Stimulated activated naive CD8-positive, alpha-beta T cell treated with anti-CD3 and anti-CD28 coated beads, Interleukin-15, Interleukin-2, amounts not matched to agents 100 ng/mL and 50 ng/mL, for 24 hours (primary cell): ENCODE measurements at regions not wholly inside any gene's neighbourhood (a gene's known extent, or its start where the extent isn't known, plus 50 kb on each side); places are given as distances from the start of the nearest gene placed in this dataset.
"Not testable (repeated sequence)": the region's sequence is repeated elsewhere in the genome, so short reads cannot be mapped to it uniquely, and the experiment has no call there.

Experiments used
- H3K27ac Mint-ChIP-seq: one replicate; pipeline ENCODE4 v1.8.0; 2021; ENCODE audit warnings: mild to moderate bottlenecking, mixed read lengths
- H3K27me3 Mint-ChIP-seq: one replicate; pipeline ENCODE4 v1.8.0; 2021; ENCODE audit warnings: mixed read lengths
- H3K36me3 Mint-ChIP-seq: one replicate; pipeline ENCODE4 v1.8.0; 2021; ENCODE audit warnings: low read depth, mixed read lengths
- H3K4me1 Mint-ChIP-seq: one replicate; pipeline ENCODE4 v1.8.0; 2021; ENCODE audit warnings: low read depth, mixed read lengths
- H3K4me3 Mint-ChIP-seq: one replicate; pipeline ENCODE4 v1.8.0; 2021; ENCODE audit warnings: mild to moderate bottlenecking, mixed read lengths
- H3K9me3 Mint-ChIP-seq: one replicate; pipeline ENCODE4 v1.8.0; 2021; ENCODE audit warnings: mixed read lengths

- Mint-ChIP-seq H3K27me3 (no peaks in the 10 kb centered on the region), H3K27ac (no peak overlapping the region), H3K9me3 (no peaks in the 10 kb centered on the region), H3K4me3 (no peak overlapping the region), H3K36me3 (no peaks in the 10 kb centered on the region), H3K4me1 (peaks cover 19% of the 10 kb centered on the region)
Observed at GRCh38 chr1:10909697-10910680, 102.5 kb upstream of the TARDBP start.

GRCh38 chr1:10910681-10911489 lies 101.6 kb upstream of the TARDBP start:
- Mint-ChIP-seq H3K27me3 (no peaks in the 10 kb centered on the region), H3K9me3 (no peaks in the 10 kb centered on the region), H3K4me1 (peaks cover 11% of the 10 kb centered on the region), H3K36me3 (no peaks in the 10 kb centered on the region), H3K4me3 (no peak overlapping the region), H3K27ac (no peak overlapping the region)

GRCh38 chr1:10911490-10912166 lies 100.8 kb upstream of the TARDBP start:
- no peaks in the 10 kb centered on the region for H3K36me3 Mint-ChIP-seq
- H3K4me3 Mint-ChIP-seq: no peak overlapping the region
- no peaks in the 10 kb centered on the region for H3K9me3 Mint-ChIP-seq
- H3K4me1 Mint-ChIP-seq: peaks cover 13% of the 10 kb centered on the region
- no peak overlapping the region for H3K27ac Mint-ChIP-seq
- H3K27me3 Mint-ChIP-seq: peaks cover 7% of the 10 kb centered on the region

DNA sequence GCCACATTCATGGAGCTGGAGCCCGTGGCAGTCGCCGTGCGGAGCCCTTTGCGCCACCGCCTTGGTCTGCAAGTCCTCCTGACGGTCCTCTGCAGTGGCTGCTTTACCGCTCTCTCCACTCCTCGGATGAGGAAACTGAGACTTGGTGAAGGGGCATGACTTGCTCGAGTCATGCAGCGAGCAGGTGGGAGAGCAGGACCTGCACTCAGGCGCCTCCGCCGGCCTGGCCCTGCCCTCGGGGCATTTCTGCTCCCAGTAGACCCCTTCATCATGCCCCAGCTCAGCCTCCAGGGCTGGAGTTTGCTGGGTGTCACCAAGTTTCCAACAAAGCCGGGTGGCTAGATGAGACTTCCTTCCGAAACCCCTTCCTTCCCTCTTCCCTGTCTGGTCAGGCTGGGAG lies 100.0 kb upstream of the TARDBP start:
- H3K4me3 Mint-ChIP-seq: no peak overlapping the region
- H3K36me3 Mint-ChIP-seq: no peaks in the 10 kb centered on the region
- no peaks in the 10 kb centered on the region for H3K9me3 Mint-ChIP-seq
- H3K4me1 Mint-ChIP-seq: peaks cover 15% of the 10 kb centered on the region
- peaks cover 15% of the 10 kb centered on the region for H3K27me3 Mint-ChIP-seq
- no peak overlapping the region for H3K27ac Mint-ChIP-seq

GRCh38 chr1:10914056-10914455 lies 98.4 kb upstream of the TARDBP start:
- no peaks in the 10 kb centered on the region for H3K36me3 Mint-ChIP-seq
- no peak overlapping the region for H3K27ac Mint-ChIP-seq
- H3K4me1 Mint-ChIP-seq: peaks cover 27% of the 10 kb centered on the region
- H3K27me3 Mint-ChIP-seq: peaks cover 27% of the 10 kb centered on the region
- H3K4me3 Mint-ChIP-seq: no peak overlapping the region
- no peaks in the 10 kb centered on the region for H3K9me3 Mint-ChIP-seq

DNA sequence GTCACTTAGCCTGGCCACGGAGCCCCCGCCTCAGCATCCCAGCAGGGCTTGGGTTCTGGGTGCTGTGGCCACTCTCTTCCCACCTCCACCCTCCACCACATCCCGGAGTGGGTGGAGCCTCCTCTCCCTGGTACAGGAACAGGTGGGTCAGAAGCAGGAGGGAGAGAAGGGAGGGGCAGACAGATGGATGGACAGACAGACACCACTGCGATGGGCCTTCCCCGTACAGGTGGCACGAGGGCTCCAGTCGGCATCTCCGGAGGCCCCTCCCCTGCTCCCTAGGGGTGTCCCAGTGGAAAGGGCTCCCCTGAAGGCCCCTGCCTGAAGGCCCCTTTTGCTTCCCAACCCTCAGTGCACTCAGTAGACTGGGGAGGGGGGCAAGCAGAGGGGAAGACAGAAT lies 96.9 kb upstream of the TARDBP start:
- peaks cover 27% of the 10 kb centered on the region for H3K27me3 Mint-ChIP-seq

GRCh38 chr1:10916311-10916710 lies 96.1 kb upstream of the TARDBP start:
- H3K27ac Mint-ChIP-seq: no peak overlapping the region

More for the DNA sequence above, 96.9 kb upstream of the TARDBP start:
- H3K27ac Mint-ChIP-seq: no peak overlapping the region
- H3K4me3 Mint-ChIP-seq: no peak overlapping the region
- H3K4me1 Mint-ChIP-seq: peaks cover 27% of the 10 kb centered on the region
- H3K36me3 Mint-ChIP-seq: no peaks in the 10 kb centered on the region
- H3K9me3 Mint-ChIP-seq: no peaks in the 10 kb centered on the region

DNA sequence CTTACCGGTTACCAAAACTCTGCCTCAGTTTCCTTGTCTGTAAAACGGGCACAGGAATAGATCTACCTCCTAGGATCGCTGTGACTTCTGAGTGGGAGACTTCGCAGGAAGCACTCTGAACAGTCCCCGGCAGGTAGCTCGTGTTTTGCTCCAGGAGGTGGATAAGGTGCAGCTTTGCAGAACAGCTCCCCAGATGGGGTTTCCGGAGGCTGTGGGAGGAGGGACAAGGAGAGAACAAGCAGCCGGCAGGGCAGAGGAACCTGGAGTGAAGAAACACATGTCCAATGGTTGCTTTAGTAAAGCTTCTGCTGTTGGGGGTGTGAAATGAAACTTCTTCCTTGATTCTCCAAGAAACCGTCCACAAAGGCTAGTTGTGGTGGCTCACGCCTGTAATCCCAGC lies 95.5 kb upstream of the TARDBP start:
- Mint-ChIP-seq H3K27ac (no peak overlapping the region), H3K4me3 (no peak overlapping the region), H3K27me3 (peaks cover 31% of the 10 kb centered on the region), H3K9me3 (no peaks in the 10 kb centered on the region), H3K4me1 (peaks cover 32% of the 10 kb centered on the region), H3K36me3 (no peaks in the 10 kb centered on the region)

More at GRCh38 chr1:10916311-10916710, 96.1 kb upstream of the TARDBP start:
- no peak overlapping the region for H3K4me3 Mint-ChIP-seq
- peaks cover 31% of the 10 kb centered on the region for H3K27me3 Mint-ChIP-seq
- peaks cover 27% of the 10 kb centered on the region for H3K4me1 Mint-ChIP-seq
- H3K9me3 Mint-ChIP-seq: no peaks in the 10 kb centered on the region
- H3K36me3 Mint-ChIP-seq: no peaks in the 10 kb centered on the region

DNA sequence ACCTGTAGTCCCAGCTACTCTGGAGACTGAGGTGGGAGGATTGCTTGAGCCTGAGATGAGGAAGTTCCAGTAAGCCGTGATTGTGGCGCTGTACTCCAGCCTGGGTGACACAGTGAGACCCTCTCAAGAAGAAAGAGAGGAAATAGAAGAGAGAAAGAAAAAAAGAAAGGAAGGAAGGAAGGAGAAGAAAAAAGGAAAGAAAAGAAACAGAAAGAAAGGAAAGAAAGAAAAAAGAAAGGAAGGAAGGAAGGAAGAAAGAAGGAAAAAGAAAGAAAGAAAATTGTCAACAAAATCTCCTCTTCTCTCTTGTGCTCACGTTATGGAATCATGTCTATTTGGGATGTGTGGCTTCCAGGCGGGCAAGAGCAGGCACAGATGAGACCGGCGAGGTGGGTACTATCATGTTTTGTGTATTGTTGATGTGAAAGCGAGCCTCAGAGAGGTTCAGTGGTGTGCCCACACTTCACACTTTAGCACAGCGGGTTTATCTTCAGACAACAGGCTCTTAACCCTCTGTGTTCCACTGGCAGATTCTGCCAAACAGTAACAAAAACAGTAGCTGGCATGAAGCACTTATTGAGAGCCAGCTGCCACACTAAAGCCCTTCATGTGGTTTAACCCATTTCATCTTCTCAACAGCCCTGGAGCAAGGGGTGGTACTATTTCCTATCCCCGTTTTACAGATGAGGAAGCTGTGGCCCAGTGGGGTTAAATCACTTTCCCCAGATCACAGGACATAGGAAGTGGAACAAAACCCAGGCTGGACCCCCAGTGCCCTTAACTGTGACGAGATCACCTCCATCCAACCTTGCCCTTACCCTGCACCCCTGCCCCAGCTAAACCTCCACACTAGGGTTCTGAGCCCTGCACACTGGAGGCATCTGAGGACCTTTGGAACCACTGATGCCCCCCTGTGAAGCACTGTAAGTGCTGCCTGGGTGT lies 94.7 kb upstream of the TARDBP start:
- Mint-ChIP-seq H3K9me3 (no peaks in the 10 kb centered on the region), H3K4me1 (peaks cover 37% of the 10 kb centered on the region), H3K27ac (no peak overlapping the region), H3K27me3 (peaks cover 31% of the 10 kb centered on the region), H3K36me3 (no peaks in the 10 kb centered on the region), H3K4me3 (peak overlapping the region; percentile 20)

DNA sequence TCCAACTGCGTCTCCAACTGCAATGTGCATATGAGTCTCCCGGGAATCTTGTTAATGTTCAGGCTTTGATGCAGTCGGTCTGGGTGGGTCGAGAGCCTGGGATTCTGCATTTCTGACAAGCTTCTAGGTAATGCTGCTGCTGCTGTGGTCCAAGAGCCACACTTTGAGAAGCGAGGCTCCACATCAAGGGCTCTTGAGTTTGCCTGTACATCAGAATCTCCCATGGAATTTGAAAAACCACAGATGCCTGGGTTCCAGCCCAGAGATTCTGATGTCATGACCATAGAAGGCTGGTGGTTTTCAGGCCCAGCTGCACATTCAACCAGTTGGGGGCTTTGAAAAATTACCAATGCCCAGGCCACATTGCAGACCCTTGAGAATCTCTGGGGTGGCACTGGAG lies 93.9 kb upstream of the TARDBP start:
- Mint-ChIP-seq H3K4me1 (peaks cover 37% of the 10 kb centered on the region), H3K4me3 (no peak overlapping the region), H3K36me3 (no peaks in the 10 kb centered on the region), H3K9me3 (no peaks in the 10 kb centered on the region), H3K27me3 (peaks cover 36% of the 10 kb centered on the region), H3K27ac (no peak overlapping the region)

GRCh38 chr1:10920063-10920626 lies 92.3 kb upstream of the TARDBP start:
- Mint-ChIP-seq H3K27ac (no peak overlapping the region), H3K36me3 (no peaks in the 10 kb centered on the region), H3K27me3 (peaks cover 36% of the 10 kb centered on the region), H3K9me3 (no peaks in the 10 kb centered on the region), H3K4me3 (no peak overlapping the region), H3K4me1 (peaks cover 37% of the 10 kb centered on the region)

GRCh38 chr1:10922315-10923060 lies 90.0 kb upstream of the TARDBP start:
- H3K27ac Mint-ChIP-seq, H3K4me3 Mint-ChIP-seq, H3K9me3 Mint-ChIP-seq, H3K36me3 Mint-ChIP-seq: not testable (repeated sequence)
- H3K27me3 Mint-ChIP-seq: peaks cover 30% of the 10 kb centered on the region
- peaks cover 21% of the 10 kb centered on the region for H3K4me1 Mint-ChIP-seq

GRCh38 chr1:10924030-10924429 lies 88.4 kb upstream of the TARDBP start:
- H3K4me1 Mint-ChIP-seq: peaks cover 10% of the 10 kb centered on the region
- H3K4me3 Mint-ChIP-seq: no peak overlapping the region
- peaks cover 19% of the 10 kb centered on the region for H3K27me3 Mint-ChIP-seq

More at GRCh38 chr1:10924030-10924429, 88.4 kb upstream of the TARDBP start:
- Mint-ChIP-seq H3K9me3 (no peaks in the 10 kb centered on the region), H3K27ac (no peak overlapping the region), H3K36me3 (no peaks in the 10 kb centered on the region)
